WTC11 (cell line): ENCODE measurements at regions not wholly inside any gene's neighbourhood (a gene's known extent, or its start where the extent isn't known, plus 50 kb on each side); places are given as distances from the start of the nearest gene placed in this dataset.

Experiments used
- ELF4 ChIP-seq: sonication (generic); formaldehyde crosslinking; IDR thresholded peaks from 2 replicates; pipeline ENCODE4 v1.8.1; 2022; ENCODE audit warnings: low read depth, mild to moderate bottlenecking, moderate library complexity, missing genetic modification reagents
- JUN ChIP-seq: sonication (generic); formaldehyde crosslinking; IDR thresholded peaks from 2 replicates; pipeline ENCODE4 v1.8.0; 2023; ENCODE audit warnings: mild to moderate bottlenecking, missing genetic modification reagents
- MXD4 ChIP-seq: fragments of 250-450 bp; sonication (Bioruptor Pico); IDR thresholded peaks from 2 replicates; pipeline ENCODE4 v1.8.0; 2021; ENCODE audit warnings: mild to moderate bottlenecking, moderate library complexity, borderline replicate concordance
- TP53 ChIP-seq: sonication (generic); formaldehyde crosslinking; IDR thresholded peaks from 2 replicates; pipeline ENCODE4 v1.8.1; 2023; ENCODE audit warnings: mild to moderate bottlenecking, missing genetic modification reagents
- TF ChIP-seq, protein P1 (sequence below): sonication (generic); formaldehyde crosslinking; IDR thresholded peaks from 2 replicates; pipeline ENCODE4 v1.8.1; 2022; ENCODE audit warnings: low read depth, missing genetic modification reagents, borderline replicate concordance
- TF ChIP-seq, protein P2 (sequence below): fragments of 200-600 bp; IDR thresholded peaks from 2 replicates; pipeline ENCODE4 v1.8.0; 2022; ENCODE audit warnings: antibody characterized with exemption
- TF ChIP-seq, protein P3 (sequence below): fragments of 250-450 bp; sonication (Bioruptor Pico); IDR thresholded peaks from 2 replicates; pipeline ENCODE4 v1.9.0; 2021; ENCODE audit warnings: mild to moderate bottlenecking
- TF ChIP-seq, protein P4 (sequence below): sonication (generic); formaldehyde crosslinking; IDR thresholded peaks from 2 replicates; pipeline ENCODE4 v1.8.0; 2022; ENCODE audit warnings: mild to moderate bottlenecking, missing genetic modification reagents

DNA sequence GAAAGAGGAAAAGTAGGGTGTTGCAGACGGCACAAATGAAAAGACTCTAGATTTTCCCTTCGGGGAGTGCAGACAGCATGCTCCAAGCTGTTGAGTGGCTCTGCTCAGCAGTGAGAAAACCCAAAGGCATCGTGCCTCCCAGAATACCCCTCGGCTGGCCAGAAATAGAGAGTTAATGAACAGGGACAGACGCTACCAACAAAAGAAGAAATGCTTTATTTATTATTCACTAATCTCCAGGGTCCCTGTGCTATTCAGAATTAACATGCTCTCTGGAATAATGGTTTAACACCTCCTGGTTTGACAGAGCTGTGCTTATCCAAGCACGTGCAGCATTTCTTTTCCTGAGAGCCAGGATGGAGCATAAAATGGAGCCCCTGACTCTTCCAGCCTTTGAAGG lies 82.3 kb downstream of the AQP4 start:
- TF ChIP-seq TP53 (CRISPR knock-in tag): no peak
- TF ChIP-seq, protein P1, sequence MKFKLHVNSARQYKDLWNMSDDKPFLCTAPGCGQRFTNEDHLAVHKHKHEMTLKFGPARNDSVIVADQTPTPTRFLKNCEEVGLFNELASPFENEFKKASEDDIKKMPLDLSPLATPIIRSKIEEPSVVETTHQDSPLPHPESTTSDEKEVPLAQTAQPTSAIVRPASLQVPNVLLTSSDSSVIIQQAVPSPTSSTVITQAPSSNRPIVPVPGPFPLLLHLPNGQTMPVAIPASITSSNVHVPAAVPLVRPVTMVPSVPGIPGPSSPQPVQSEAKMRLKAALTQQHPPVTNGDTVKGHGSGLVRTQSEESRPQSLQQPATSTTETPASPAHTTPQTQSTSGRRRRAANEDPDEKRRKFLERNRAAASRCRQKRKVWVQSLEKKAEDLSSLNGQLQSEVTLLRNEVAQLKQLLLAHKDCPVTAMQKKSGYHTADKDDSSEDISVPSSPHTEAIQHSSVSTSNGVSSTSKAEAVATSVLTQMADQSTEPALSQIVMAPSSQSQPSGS: no peak
- TF ChIP-seq, protein P2, sequence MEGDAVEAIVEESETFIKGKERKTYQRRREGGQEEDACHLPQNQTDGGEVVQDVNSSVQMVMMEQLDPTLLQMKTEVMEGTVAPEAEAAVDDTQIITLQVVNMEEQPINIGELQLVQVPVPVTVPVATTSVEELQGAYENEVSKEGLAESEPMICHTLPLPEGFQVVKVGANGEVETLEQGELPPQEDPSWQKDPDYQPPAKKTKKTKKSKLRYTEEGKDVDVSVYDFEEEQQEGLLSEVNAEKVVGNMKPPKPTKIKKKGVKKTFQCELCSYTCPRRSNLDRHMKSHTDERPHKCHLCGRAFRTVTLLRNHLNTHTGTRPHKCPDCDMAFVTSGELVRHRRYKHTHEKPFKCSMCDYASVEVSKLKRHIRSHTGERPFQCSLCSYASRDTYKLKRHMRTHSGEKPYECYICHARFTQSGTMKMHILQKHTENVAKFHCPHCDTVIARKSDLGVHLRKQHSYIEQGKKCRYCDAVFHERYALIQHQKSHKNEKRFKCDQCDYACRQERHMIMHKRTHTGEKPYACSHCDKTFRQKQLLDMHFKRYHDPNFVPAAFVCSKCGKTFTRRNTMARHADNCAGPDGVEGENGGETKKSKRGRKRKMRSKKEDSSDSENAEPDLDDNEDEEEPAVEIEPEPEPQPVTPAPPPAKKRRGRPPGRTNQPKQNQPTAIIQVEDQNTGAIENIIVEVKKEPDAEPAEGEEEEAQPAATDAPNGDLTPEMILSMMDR: no peak
- TF ChIP-seq MXD4 (CRISPR knock-in tag): no peak
- TF ChIP-seq ELF4 (CRISPR knock-in tag): no peak
- TF ChIP-seq, protein P3, sequence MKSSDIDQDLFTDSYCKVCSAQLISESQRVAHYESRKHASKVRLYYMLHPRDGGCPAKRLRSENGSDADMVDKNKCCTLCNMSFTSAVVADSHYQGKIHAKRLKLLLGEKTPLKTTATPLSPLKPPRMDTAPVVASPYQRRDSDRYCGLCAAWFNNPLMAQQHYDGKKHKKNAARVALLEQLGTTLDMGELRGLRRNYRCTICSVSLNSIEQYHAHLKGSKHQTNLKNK (CRISPR knock-in tag): no peak
- TF ChIP-seq, protein P4, sequence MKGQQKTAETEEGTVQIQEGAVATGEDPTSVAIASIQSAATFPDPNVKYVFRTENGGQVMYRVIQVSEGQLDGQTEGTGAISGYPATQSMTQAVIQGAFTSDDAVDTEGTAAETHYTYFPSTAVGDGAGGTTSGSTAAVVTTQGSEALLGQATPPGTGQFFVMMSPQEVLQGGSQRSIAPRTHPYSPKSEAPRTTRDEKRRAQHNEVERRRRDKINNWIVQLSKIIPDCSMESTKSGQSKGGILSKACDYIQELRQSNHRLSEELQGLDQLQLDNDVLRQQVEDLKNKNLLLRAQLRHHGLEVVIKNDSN (CRISPR knock-in tag): no peak
- no peak for TF ChIP-seq JUN
